DND-41 (cell line): ENCODE measurements at regions not wholly inside any gene's neighbourhood (a gene's known extent, or its start where the extent isn't known, plus 50 kb on each side); places are given as distances from the start of the nearest gene placed in this dataset.

Experiments
- ATAC-seq: fragments of 200-7000 bp; cut with Tn5 transposase; 3 replicates; pipeline ENCODE4 v1.9.1; 2021; ENCODE audit warnings: low read depth; ENCODE audit not compliant: insufficient read depth
- DNase-seq: peaks from one replicate; pipeline ENCODE4 v3.0.0-alpha.2; 2020
- H2AFZ ChIP-seq: 2 replicates; pipeline ENCODE4 v1.6.0; 2012; ENCODE audit warnings: low read depth, low read length
- H3K27ac ChIP-seq: 2 replicates; pipeline ENCODE4 v1.5.1; 2012; ENCODE audit warnings: low read length, inconsistent platforms
- H3K27me3 ChIP-seq: fragments of 200-600 bp; sonication (generic); 2 replicates; pipeline ENCODE4 v1.6.0; 2012; ENCODE audit warnings: low read length, mild to moderate bottlenecking, inconsistent platforms; ENCODE audit not compliant: insufficient read depth, poor library complexity
- H3K36me3 ChIP-seq: 2 replicates; pipeline ENCODE4 v1.5.1; 2012; ENCODE audit warnings: low read length, inconsistent platforms; ENCODE audit not compliant: insufficient read depth
- H3K4me1 ChIP-seq: 2 replicates; pipeline ENCODE4 v1.5.1; 2012; ENCODE audit warnings: mild to moderate bottlenecking, low read length; ENCODE audit not compliant: insufficient read depth
- H3K4me2 ChIP-seq: 2 replicates; pipeline ENCODE4 v1.6.0; 2012; ENCODE audit warnings: mild to moderate bottlenecking, moderate library complexity, low read length, inconsistent platforms; ENCODE audit not compliant: insufficient read depth
- H3K4me3 ChIP-seq, 2 experiments: fragments of 200-600 bp in 1 of 2; shearing (Covaris generic) in 1 of 2; 2 replicates each; pipeline ENCODE4 v1.5.1; 2012 to 2016; ENCODE audit warnings: inconsistent platforms in 2 of 2, low read length in 2 of 2, mild to moderate bottlenecking in 2 of 2, low read depth in 1 of 2, moderate library complexity in 1 of 2
- H3K79me2 ChIP-seq: 2 replicates; pipeline ENCODE4 v1.6.0; 2012; ENCODE audit warnings: low read length, inconsistent platforms; ENCODE audit not compliant: insufficient read depth
- H3K9ac ChIP-seq: 2 replicates; pipeline ENCODE4 v1.6.0; 2012; ENCODE audit warnings: low read depth, mild to moderate bottlenecking, inconsistent platforms, low read length, moderate library complexity
- H3K9me3 ChIP-seq: 2 replicates; pipeline ENCODE4 v1.5.1; 2012; ENCODE audit warnings: low read length, moderate library complexity, mild to moderate bottlenecking, inconsistent platforms; ENCODE audit not compliant: insufficient read depth, severe bottlenecking
- H4K20me1 ChIP-seq: 2 replicates; pipeline ENCODE4 v1.6.0; 2012; ENCODE audit warnings: low read length; ENCODE audit not compliant: insufficient read depth
- EZH2 ChIP-seq: IDR thresholded peaks from 3 replicates; pipeline ENCODE4 v1.6.1; 2012; ENCODE audit warnings: borderline replicate concordance, low read depth, mild to moderate bottlenecking, moderate library complexity, low read length, inconsistent platforms; ENCODE audit not compliant: severe bottlenecking
- TF ChIP-seq, protein P1 (sequence below): IDR thresholded peaks from 2 replicates; pipeline ENCODE4 v1.5.1; 2012; ENCODE audit warnings: borderline replicate concordance, low read length, moderate library complexity, mild to moderate bottlenecking; ENCODE audit not compliant: poor library complexity, severe bottlenecking; ENCODE audit errors: extremely low read depth

DNA sequence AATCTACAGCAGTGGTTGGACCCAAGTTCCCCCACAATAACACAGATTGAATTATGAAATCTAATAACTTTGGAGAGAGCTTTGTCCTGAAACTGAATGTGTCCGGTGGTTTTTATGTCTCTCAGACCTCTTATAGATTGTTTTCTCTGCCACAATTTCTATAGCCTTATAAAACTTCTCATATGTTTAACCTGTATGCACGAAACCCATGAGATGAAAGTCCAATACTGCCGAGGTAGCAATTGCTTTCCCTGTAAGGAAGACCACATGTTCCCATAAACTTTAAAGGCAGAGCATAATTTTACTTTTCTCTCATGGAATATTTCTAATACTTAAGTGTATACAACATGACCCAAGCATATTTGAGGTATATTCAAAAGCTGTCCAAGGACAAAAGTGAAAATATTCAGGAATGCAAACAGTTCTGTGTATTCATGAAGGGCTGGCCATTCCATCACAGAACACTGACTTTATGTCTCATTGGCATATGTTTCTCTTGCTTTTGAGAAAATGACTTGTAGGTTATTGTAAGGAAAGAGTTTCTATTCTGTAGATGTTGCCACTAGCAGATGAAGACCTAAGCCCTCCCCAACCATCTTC lies 94.4 kb upstream of the TLE4 start:
- TF ChIP-seq, protein P1, sequence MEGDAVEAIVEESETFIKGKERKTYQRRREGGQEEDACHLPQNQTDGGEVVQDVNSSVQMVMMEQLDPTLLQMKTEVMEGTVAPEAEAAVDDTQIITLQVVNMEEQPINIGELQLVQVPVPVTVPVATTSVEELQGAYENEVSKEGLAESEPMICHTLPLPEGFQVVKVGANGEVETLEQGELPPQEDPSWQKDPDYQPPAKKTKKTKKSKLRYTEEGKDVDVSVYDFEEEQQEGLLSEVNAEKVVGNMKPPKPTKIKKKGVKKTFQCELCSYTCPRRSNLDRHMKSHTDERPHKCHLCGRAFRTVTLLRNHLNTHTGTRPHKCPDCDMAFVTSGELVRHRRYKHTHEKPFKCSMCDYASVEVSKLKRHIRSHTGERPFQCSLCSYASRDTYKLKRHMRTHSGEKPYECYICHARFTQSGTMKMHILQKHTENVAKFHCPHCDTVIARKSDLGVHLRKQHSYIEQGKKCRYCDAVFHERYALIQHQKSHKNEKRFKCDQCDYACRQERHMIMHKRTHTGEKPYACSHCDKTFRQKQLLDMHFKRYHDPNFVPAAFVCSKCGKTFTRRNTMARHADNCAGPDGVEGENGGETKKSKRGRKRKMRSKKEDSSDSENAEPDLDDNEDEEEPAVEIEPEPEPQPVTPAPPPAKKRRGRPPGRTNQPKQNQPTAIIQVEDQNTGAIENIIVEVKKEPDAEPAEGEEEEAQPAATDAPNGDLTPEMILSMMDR = no peak
- no peak for TF ChIP-seq EZH2
- Histone ChIP-seq H3K79me2 (no peaks in the 10 kb centered on the region), H3K9ac (no peak overlapping the region), H3K4me3 (no peak overlapping the region), H3K9me3 (no peaks in the 10 kb centered on the region), H3K4me2 (no peak overlapping the region), H3K36me3 (no peaks in the 10 kb centered on the region), H2AFZ (no peak overlapping the region), H3K27ac (no peak overlapping the region), H3K4me1 (no peaks in the 10 kb centered on the region), H3K27me3 (no peaks in the 10 kb centered on the region), H4K20me1 (no peaks in the 10 kb centered on the region)
- no peak for DNase-seq
- ATAC-seq = no peak

DNA sequence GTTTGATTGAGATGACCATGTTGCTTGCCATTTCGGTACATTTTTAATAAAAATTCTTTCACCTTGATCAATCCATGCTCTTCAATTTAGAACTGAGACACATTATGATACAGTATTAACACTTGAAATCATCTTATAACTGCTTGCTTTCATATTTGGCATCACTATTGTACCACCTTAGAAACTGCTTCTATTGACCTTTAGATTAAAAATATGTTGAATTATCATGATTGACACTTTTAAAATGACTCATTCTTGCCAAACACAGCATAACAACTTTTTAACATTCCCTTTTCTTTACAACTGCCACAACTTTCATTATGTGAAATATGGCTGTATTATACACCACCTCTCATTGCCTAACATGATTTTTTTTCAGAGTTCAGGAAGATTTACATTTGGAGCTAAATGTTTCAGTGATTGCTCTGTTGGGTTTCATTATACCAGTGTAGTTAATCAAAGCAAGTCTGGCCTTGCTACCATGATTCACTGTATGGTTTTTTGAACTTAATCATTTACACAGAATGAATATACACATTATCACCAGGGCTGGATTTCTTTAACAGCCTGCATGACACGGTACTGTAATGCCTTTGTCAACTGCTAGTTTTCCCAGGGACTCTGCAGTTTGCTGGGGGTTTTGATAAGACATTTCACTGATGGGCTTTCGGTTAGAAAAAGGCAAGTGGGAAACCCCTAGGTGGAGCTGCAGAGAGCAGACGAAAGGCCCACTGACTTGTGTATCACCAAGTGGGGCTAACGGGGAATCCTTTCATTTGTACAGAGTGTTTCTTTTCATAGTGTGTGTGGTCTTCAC lies 93.6 kb upstream of the TLE4 start:
- no peak for TF ChIP-seq EZH2
- no peaks in the 10 kb centered on the region for H3K9me3 ChIP-seq
- no peaks in the 10 kb centered on the region for H4K20me1 ChIP-seq
- no peak overlapping the region for H3K27ac ChIP-seq
- H3K27me3 ChIP-seq = no peaks in the 10 kb centered on the region
- no peaks in the 10 kb centered on the region for H3K36me3 ChIP-seq
- H3K9ac ChIP-seq = no peak overlapping the region
- ATAC-seq = no peak
- H3K79me2 ChIP-seq = no peaks in the 10 kb centered on the region
- no peak overlapping the region for H3K4me3 ChIP-seq
- H3K4me1 ChIP-seq = no peaks in the 10 kb centered on the region
- peak; percentile 5 for DNase-seq
- H3K4me2 ChIP-seq = no peak overlapping the region
- no peak overlapping the region for H2AFZ ChIP-seq

- TF ChIP-seq, protein P1 = no peak
- TF ChIP-seq EZH2 = no peak
- Histone ChIP-seq H3K27me3 (no peaks in the 10 kb centered on the region), H2AFZ (no peak overlapping the region), H4K20me1 (no peaks in the 10 kb centered on the region), H3K4me1 (no peaks in the 10 kb centered on the region), H3K27ac (no peak overlapping the region), H3K4me3 (no peak overlapping the region), H3K36me3 (no peaks in the 10 kb centered on the region), H3K9ac (no peak overlapping the region), H3K4me2 (no peak overlapping the region), H3K9me3 (no peaks in the 10 kb centered on the region), H3K79me2 (no peaks in the 10 kb centered on the region)
- DNase-seq = no peak
- ATAC-seq = no peak
Measured at GRCh38 chr9:79480639-79481038, 91.1 kb upstream of the TLE4 start.

- Histone ChIP-seq H3K9me3 (no peaks in the 10 kb centered on the region), H3K4me2 (no peak overlapping the region), H4K20me1 (no peaks in the 10 kb centered on the region), H3K4me3 (no peak overlapping the region), H3K9ac (no peak overlapping the region), H3K4me1 (no peaks in the 10 kb centered on the region), H2AFZ (no peak overlapping the region), H3K27me3 (no peaks in the 10 kb centered on the region), H3K79me2 (no peaks in the 10 kb centered on the region), H3K36me3 (no peaks in the 10 kb centered on the region), H3K27ac (no peak overlapping the region)
- ATAC-seq (no peak), DNase-seq (no peak)
- TF ChIP-seq, protein P1 = no peak
- TF ChIP-seq EZH2 = no peak
Measured at GRCh38 chr9:79481846-79482477, 89.8 kb upstream of the TLE4 start.
